Hematopoietic multipotent progenitor cell (in vitro differentiated cells): ENCODE measurements at regions not wholly inside any gene's neighbourhood (a gene's known extent, or its start where the extent isn't known, plus 50 kb on each side); places are given as distances from the start of the nearest gene placed in this dataset.

Source experiments
- DNase-seq, 3 donors: peaks; one replicate each; pipeline ENCODE4 v3.0.0-alpha.2; 2011 to 2015; ENCODE audit warnings: low read depth in 2 of 3, low spot score in 2 of 3

GRCh38 chr2:16198166-16198912 is 258.0 kb downstream of the MYCN start:
- DNase-seq, result no peak

- no peak for DNase-seq
Observed at GRCh38 chr2:16197504-16198147, 257.3 kb downstream of the MYCN start.

GRCh38 chr2:16196687-16197503 is 256.5 kb downstream of the MYCN start:
- DNase-seq, result no peak

GRCh38 chr2:16195681-16196070 is 255.3 kb downstream of the MYCN start:
- no peak for DNase-seq

GRCh38 chr2:16194931-16195680 is 254.8 kb downstream of the MYCN start:
- no peak for DNase-seq

- no peak for DNase-seq
Observed at GRCh38 chr2:16194530-16194929, 254.2 kb downstream of the MYCN start.

GRCh38 chr2:16194096-16194390 is 253.7 kb downstream of the MYCN start:
- no peak for DNase-seq

- DNase-seq, result no peak
Observed at GRCh38 chr2:16192416-16193216, 252.3 kb downstream of the MYCN start.

- DNase-seq, result no peak
Observed at GRCh38 chr2:16191431-16192200, 251.3 kb downstream of the MYCN start.

- no peak for DNase-seq
Observed at GRCh38 chr2:16190446-16191270, 250.3 kb downstream of the MYCN start.

GRCh38 chr2:16189836-16190160 is 249.4 kb downstream of the MYCN start:
- no peak for DNase-seq

GRCh38 chr2:16189029-16189835 is 248.9 kb downstream of the MYCN start:
- DNase-seq, result no peak

- DNase-seq, result no peak
Observed at GRCh38 chr2:16188261-16188890, 248.0 kb downstream of the MYCN start.

GRCh38 chr2:16187482-16187817 is 247.1 kb downstream of the MYCN start:
- DNase-seq, result no peak

- DNase-seq, result no peak
Observed at GRCh38 chr2:16186661-16187481, 246.5 kb downstream of the MYCN start.

GRCh38 chr2:16185801-16186272 is 245.5 kb downstream of the MYCN start:
- DNase-seq, result no peak
